Mesenchymal stem cell (in vitro differentiated cells and primary cell): ENCODE measurements at regions not wholly inside any gene's neighbourhood (a gene's known extent, or its start where the extent isn't known, plus 50 kb on each side); places are given as distances from the start of the nearest gene placed in this dataset.

Experiments
- DNase-seq: peaks from one replicate; pipeline ENCODE4 v3.0.0-alpha.2; 2013
- H2AFZ ChIP-seq: one replicate; pipeline ENCODE4 v1.6.1; 2013; ENCODE audit warnings: low read depth, mild to moderate bottlenecking, control low read depth, inconsistent platforms, low read length, moderate library complexity
- H2AK5ac ChIP-seq: 2 replicates; pipeline ENCODE4 v1.6.1; 2013; ENCODE audit warnings: low read length, moderate library complexity, mild to moderate bottlenecking, inconsistent platforms; ENCODE audit not compliant: severe bottlenecking
- H2BK120ac ChIP-seq: one replicate; pipeline ENCODE4 v1.6.1; 2013; ENCODE audit warnings: low read depth, mild to moderate bottlenecking, inconsistent platforms, low read length, moderate library complexity
- H2BK12ac ChIP-seq, 2 experiments: one replicate each; pipeline ENCODE4 v1.6.1; 2013; ENCODE audit warnings: inconsistent platforms in 2 of 2, low read length in 2 of 2, mild to moderate bottlenecking in 2 of 2, moderate library complexity in 2 of 2, control low read depth in 1 of 2
- H2BK15ac ChIP-seq: one replicate; pipeline ENCODE4 v1.6.1; 2013; ENCODE audit warnings: mild to moderate bottlenecking, low read depth, inconsistent platforms; ENCODE audit not compliant: poor library complexity, severe bottlenecking
- H2BK5ac ChIP-seq: 2 replicates; pipeline ENCODE4 v1.6.1; 2013; ENCODE audit warnings: low read depth, mild to moderate bottlenecking, low read length, control low read depth, inconsistent platforms; ENCODE audit not compliant: poor library complexity, severe bottlenecking
- H3K14ac ChIP-seq, 2 experiments: one replicate each; pipeline ENCODE4 v1.6.1; 2013; ENCODE audit warnings: inconsistent platforms in 2 of 2, low read length in 2 of 2, control low read depth in 1 of 2, mild to moderate bottlenecking in 1 of 2, moderate library complexity in 1 of 2
- H3K18ac ChIP-seq, 2 experiments: one replicate each; pipeline ENCODE4 v1.6.1; 2013; ENCODE audit warnings: inconsistent platforms in 2 of 2, low read length in 2 of 2, control low read depth in 1 of 2, low read depth in 1 of 2, mild to moderate bottlenecking in 1 of 2
- H3K23ac ChIP-seq, 2 experiments: one replicate each; pipeline ENCODE4 v1.6.1; 2013; ENCODE audit warnings: inconsistent platforms in 2 of 2, low read length in 2 of 2, mild to moderate bottlenecking in 2 of 2, moderate library complexity in 2 of 2, control low read depth in 1 of 2
- H3K27ac ChIP-seq: 2 replicates; pipeline ENCODE4 v1.5.1; 2013; ENCODE audit warnings: mild to moderate bottlenecking, moderate library complexity, low read length, control low read depth, inconsistent platforms; ENCODE audit not compliant: poor library complexity, severe bottlenecking
- H3K27me3 ChIP-seq, 2 experiments: 2 replicates each; pipeline versions ENCODE4 v1.6.1 to v1.7.0; 2013; ENCODE audit warnings: low read length in 2 of 2, mild to moderate bottlenecking in 2 of 2, moderate library complexity in 2 of 2, control low read depth in 1 of 2, inconsistent platforms in 1 of 2; ENCODE audit not compliant: control insufficient read depth in 1 of 2, insufficient read depth in 1 of 2
- H3K36me3 ChIP-seq, 2 experiments: 2 replicates each; pipeline versions ENCODE4 v1.6.1 to v1.7.0; 2013; ENCODE audit warnings: low read length in 2 of 2, control low read depth in 1 of 2, inconsistent platforms in 1 of 2, low read depth in 1 of 2, mild to moderate bottlenecking in 1 of 2; ENCODE audit not compliant: insufficient read depth in 2 of 2, control insufficient read depth in 1 of 2
- H3K4ac ChIP-seq, 2 experiments: one replicate each; pipeline ENCODE4 v1.6.1; 2013; ENCODE audit warnings: inconsistent platforms in 2 of 2, low read length in 2 of 2, mild to moderate bottlenecking in 2 of 2, moderate library complexity in 2 of 2, control low read depth in 1 of 2, low read depth in 1 of 2
- H3K4me1 ChIP-seq: 2 replicates; pipeline ENCODE4 v1.6.1; 2013; ENCODE audit warnings: low read depth, low read length, control low read depth; ENCODE audit not compliant: control insufficient read depth, insufficient read depth
- H3K4me2 ChIP-seq: 2 replicates; pipeline ENCODE4 v1.6.1; 2013; ENCODE audit warnings: low read length, mild to moderate bottlenecking, inconsistent platforms; ENCODE audit not compliant: poor library complexity, severe bottlenecking
- H3K4me3 ChIP-seq, 2 experiments: 2 replicates each; pipeline versions ENCODE4 v1.5.1 to v1.7.0; 2013; ENCODE audit warnings: low read length in 2 of 2, mild to moderate bottlenecking in 2 of 2, control low read depth in 1 of 2, low read depth in 1 of 2; ENCODE audit not compliant: insufficient read depth in 1 of 2
- H3K79me1 ChIP-seq: replicated peaks from 2 replicates; pipeline ENCODE4 v1.6.1; 2013; ENCODE audit warnings: mild to moderate bottlenecking, control low read depth, low read length, inconsistent platforms; ENCODE audit not compliant: poor library complexity, severe bottlenecking
- H3K9ac ChIP-seq: 2 replicates; pipeline ENCODE4 v1.7.0; 2013; ENCODE audit warnings: mild to moderate bottlenecking, low read length, moderate library complexity
- H3K9me3 ChIP-seq: 2 replicates; pipeline ENCODE4 v1.7.0; 2013; ENCODE audit warnings: mild to moderate bottlenecking, low read length; ENCODE audit not compliant: control insufficient read depth
- H4K8ac ChIP-seq: one replicate; pipeline ENCODE4 v1.6.1; 2013; ENCODE audit warnings: inconsistent platforms, mild to moderate bottlenecking, low read length, moderate library complexity
- H4K91ac ChIP-seq: one replicate; pipeline ENCODE4 v1.6.1; 2013; ENCODE audit warnings: mild to moderate bottlenecking, low read length, inconsistent platforms
- WGBS: methylation state at CpG from one replicate; pipeline ENCODE4 v1.1.7; 2013; ENCODE audit warnings: mixed read lengths; 5-methylcytosine and 5-hydroxymethylcytosine counted together

GRCh38 chr6:135121434-135121833, 59.7 kb upstream of the MYB start:
- no peak overlapping the region for H3K4me2 ChIP-seq
- H3K27me3 ChIP-seq: peaks cover 0 to 9% of the 10 kb centered on the region in 2 experiments
- H3K9me3 ChIP-seq: no peaks in the 10 kb centered on the region
- no peaks in the 10 kb centered on the region for H3K36me3 ChIP-seq
- WGBS: no CpG with 5 or more reads among the region's 1 CpG
- H3K18ac ChIP-seq: no peak overlapping the region
- no peak overlapping the region for H4K91ac ChIP-seq
- no peaks in the 10 kb centered on the region for H3K4me1 ChIP-seq
- no peak overlapping the region for H2AFZ ChIP-seq
- no peak overlapping the region for H2BK15ac ChIP-seq
- H3K27ac ChIP-seq: no peak overlapping the region
- no peak overlapping the region for H2BK5ac ChIP-seq
- H3K79me1 ChIP-seq: no peaks in the 10 kb centered on the region
- no peak overlapping the region for H2BK12ac ChIP-seq
- no peak overlapping the region for H3K14ac ChIP-seq
- H2BK120ac ChIP-seq: no peak overlapping the region
- no peak overlapping the region for H3K4me3 ChIP-seq
- H3K23ac ChIP-seq: no peak overlapping the region
- H3K4ac ChIP-seq: no peak overlapping the region
- H3K9ac ChIP-seq: no peak overlapping the region
- DNase-seq: no peak
- no peak overlapping the region for H4K8ac ChIP-seq
- no peak overlapping the region for H2AK5ac ChIP-seq

DNA sequence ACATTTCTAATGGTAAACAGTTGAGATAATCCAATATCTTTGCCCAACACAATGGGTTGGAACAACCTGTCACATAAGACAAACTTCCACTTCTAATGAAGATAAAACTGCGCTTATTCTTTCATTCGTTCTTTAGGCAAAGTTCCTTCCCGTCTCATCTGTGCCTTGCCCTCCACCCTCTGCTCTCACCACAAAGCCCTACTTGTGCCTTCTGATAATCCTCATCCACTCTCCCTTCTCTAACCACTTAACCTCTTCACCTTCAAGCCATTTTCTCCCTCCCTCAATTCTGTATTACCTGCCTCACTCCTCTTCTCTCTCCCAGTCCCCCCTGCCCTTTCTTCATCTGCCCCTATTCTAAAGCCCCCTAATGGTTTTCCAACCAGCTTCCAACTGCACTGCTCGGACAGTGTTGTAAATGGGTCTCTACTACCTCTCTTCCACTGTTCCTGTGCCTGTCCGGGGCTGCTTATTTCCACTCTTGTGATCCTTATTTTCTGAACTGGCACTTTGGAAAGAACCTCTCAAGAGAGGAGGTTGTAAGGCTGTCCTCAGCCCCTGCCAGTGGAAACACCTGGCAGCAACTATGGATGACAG, 62.9 kb upstream of the MYB start:
- no peak overlapping the region for H2AFZ ChIP-seq
- no peak overlapping the region for H3K18ac ChIP-seq
- H3K79me1 ChIP-seq: no peaks in the 10 kb centered on the region
- H2BK5ac ChIP-seq: no peak overlapping the region
- peaks cover 0 to 9% of the 10 kb centered on the region in 2 experiments for H3K27me3 ChIP-seq
- H3K9me3 ChIP-seq: no peaks in the 10 kb centered on the region
- H3K4me1 ChIP-seq: no peaks in the 10 kb centered on the region
- no peak for DNase-seq
- H3K4ac ChIP-seq: no peak overlapping the region
- no peak overlapping the region for H3K23ac ChIP-seq
- H2BK15ac ChIP-seq: no peak overlapping the region
- no peak overlapping the region for H3K14ac ChIP-seq
- 96% methylated on average over 5 of the region's 5 CpGs for WGBS
- H4K91ac ChIP-seq: no peak overlapping the region
- H4K8ac ChIP-seq: no peak overlapping the region
- H2BK12ac ChIP-seq: no peak overlapping the region
- no peak overlapping the region for H3K9ac ChIP-seq
- no peak overlapping the region for H3K27ac ChIP-seq
- no peak overlapping the region for H3K4me3 ChIP-seq
- H3K4me2 ChIP-seq: no peak overlapping the region
- no peaks in the 10 kb centered on the region for H3K36me3 ChIP-seq
- H2AK5ac ChIP-seq: no peak overlapping the region
- no peak overlapping the region for H2BK120ac ChIP-seq

- H2AK5ac ChIP-seq: no peak overlapping the region
- no peak overlapping the region for H2AFZ ChIP-seq
- H3K36me3 ChIP-seq: no peaks in the 10 kb centered on the region
- no peak overlapping the region for H3K4ac ChIP-seq
- no peak overlapping the region for H3K4me2 ChIP-seq
- H3K18ac ChIP-seq: no peak overlapping the region
- H2BK5ac ChIP-seq: no peak overlapping the region
- no peak overlapping the region for H2BK12ac ChIP-seq
- WGBS: 82% methylated on average over 3 of the region's 3 CpGs
- no peaks in the 10 kb centered on the region for H3K4me1 ChIP-seq
- H3K9ac ChIP-seq: no peak overlapping the region
- no peaks in the 10 kb centered on the region for H3K9me3 ChIP-seq
- H4K91ac ChIP-seq: no peak overlapping the region
- H3K79me1 ChIP-seq: no peaks in the 10 kb centered on the region
- no peak overlapping the region for H3K27ac ChIP-seq
- DNase-seq: no peak
- H2BK15ac ChIP-seq: no peak overlapping the region
- peaks cover 0 to 9% of the 10 kb centered on the region in 2 experiments for H3K27me3 ChIP-seq
- no peak overlapping the region for H2BK120ac ChIP-seq
- H3K23ac ChIP-seq: no peak overlapping the region
- H4K8ac ChIP-seq: no peak overlapping the region
- H3K4me3 ChIP-seq: no peak overlapping the region
- no peak overlapping the region for H3K14ac ChIP-seq
Observed at GRCh38 chr6:135117413-135117968, 62.9 kb upstream of the HBS1L start.

- Histone ChIP-seq H3K27me3 (peaks cover 0 to 9% of the 10 kb centered on the region in 2 experiments), H4K8ac (no peak overlapping the region), H3K4me1 (no peaks in the 10 kb centered on the region), H2BK120ac (no peak overlapping the region), H2BK12ac (no peak overlapping the region), H2BK15ac (no peak overlapping the region), H3K36me3 (no peaks in the 10 kb centered on the region), H4K91ac (no peak overlapping the region), H3K27ac (no peak overlapping the region), H3K79me1 (no peaks in the 10 kb centered on the region), H3K9ac (no peak overlapping the region), H2BK5ac (no peak overlapping the region), H3K23ac (no peak overlapping the region), H2AK5ac (no peak overlapping the region), H3K4me3 (no peak overlapping the region), H3K14ac (no peak overlapping the region), H3K4ac (no peak overlapping the region), H3K9me3 (no peaks in the 10 kb centered on the region), H3K18ac (no peak overlapping the region), H2AFZ (no peak overlapping the region), H3K4me2 (no peak overlapping the region)
- no peak for DNase-seq
- 84% methylated on average over 4 of the region's 5 CpGs for WGBS
Observed at GRCh38 chr6:135116571-135116970, 61.9 kb upstream of the HBS1L start.
